Right ventricle myocardium inferior (tissue), 1 donor: ENCODE measurements at regions not wholly inside any gene's neighbourhood (a gene's known extent, or its start where the extent isn't known, plus 50 kb on each side); places are given as distances from the start of the nearest gene placed in this dataset.
"Not testable (repeated sequence)": the region's sequence is repeated elsewhere in the genome, so short reads cannot be mapped to it uniquely, and the experiment has no call there.

Source experiments
- ATAC-seq: fragments of 200-7000 bp; cut with Tn5 transposase; one replicate; pipeline ENCODE4 v1.9.1; 2020; ENCODE audit warnings: mild to moderate bottlenecking, moderate library complexity
- DNase-seq: peaks from one replicate; pipeline ENCODE4 v3.0.0; 2021; ENCODE audit errors: missing footprints
- intact Hi-C: fragments of 100-400 bp; cut with DNase I; formaldehyde crosslinking; loops from one replicate; pipeline ENCODE4 v1.11.0; 2022
- donor health status: DM: no; HTN: yes; CAD: no; lungs with severe emphysema.

GRCh38 chr6:74749211-74750147 is 456.4 kb downstream of the COL12A1 start:
- ATAC-seq (no peak), DNase-seq (no peak)
- intact Hi-C loops = loop anchor here (10.0 kb wide), 1 partner anchor 455 kb away; the partner anchor contains the start of gene COL12A1

GRCh38 chr6:74745670-74746069 is 460.2 kb downstream of the COL12A1 start:
- DNase-seq = no peak
- no peak for ATAC-seq
- intact Hi-C loops = no loop called here

GRCh38 chr6:74742793-74743508 is 462.9 kb downstream of the COL12A1 start:
- no peak for ATAC-seq
- DNase-seq = no peak
- intact Hi-C loops = no loop called here

- ATAC-seq (no peak), DNase-seq (no peak)
- intact Hi-C loops = no loop called here
Observed at GRCh38 chr6:74741646-74742045, 464.2 kb downstream of the COL12A1 start.

- ATAC-seq (no peak), DNase-seq (no peak)
- intact Hi-C loops = no loop called here
Observed at GRCh38 chr6:74735304-74735703, 470.5 kb downstream of the COL12A1 start.

GRCh38 chr6:74734901-74735300 is 471.0 kb downstream of the COL12A1 start:
- DNase-seq (no peak), ATAC-seq (no peak)
- intact Hi-C loops = no loop called here

- no peak for DNase-seq
- peak; percentile 44 for ATAC-seq
- intact Hi-C loops = no loop called here
Observed at GRCh38 chr6:74733830-74734620, 471.8 kb downstream of the COL12A1 start.

- intact Hi-C loops = no loop called here
- ATAC-seq = no peak
- no peak for DNase-seq
Observed at GRCh38 chr6:74731931-74732330, 473.9 kb downstream of the COL12A1 start.

- DNase-seq = no peak
- no peak for ATAC-seq
- intact Hi-C loops = no loop called here
Observed at GRCh38 chr6:74731204-74731603, 474.6 kb downstream of the COL12A1 start.

- ATAC-seq (no peak), DNase-seq (no peak)
- intact Hi-C loops = no loop called here
Observed at GRCh38 chr6:74720923-74721322, 484.9 kb downstream of the COL12A1 start.

GRCh38 chr6:74717591-74717990 is 488.3 kb downstream of the COL12A1 start:
- DNase-seq (no peak), ATAC-seq (no peak)
- intact Hi-C loops = no loop called here

- no peak for ATAC-seq
- intact Hi-C loops = no loop called here
- DNase-seq = no peak
Observed at GRCh38 chr6:74715355-74716085, 490.3 kb downstream of the COL12A1 start.

- no peak for ATAC-seq
- intact Hi-C loops = no loop called here
- DNase-seq = no peak
Observed at GRCh38 chr6:74713941-74714340, 491.9 kb downstream of the COL12A1 start.

- no peak for ATAC-seq
- intact Hi-C loops = no loop called here
- no peak for DNase-seq
Observed at GRCh38 chr6:74705451-74705850, 500.4 kb downstream of the COL12A1 start.

GRCh38 chr6:74704540-74704939 is 501.3 kb downstream of the COL12A1 start:
- ATAC-seq, intact Hi-C loops, DNase-seq: not testable (repeated sequence)

- ATAC-seq (no peak), DNase-seq (no peak)
- intact Hi-C loops = no loop called here
Observed at GRCh38 chr6:74690365-74690764, 515.5 kb downstream of the COL12A1 start.

- intact Hi-C loops = no loop called here
- DNase-seq = no peak
- no peak for ATAC-seq
Observed at GRCh38 chr6:74689601-74690000, 516.3 kb downstream of the COL12A1 start.

- intact Hi-C loops = no loop called here
Observed at GRCh38 chr6:74677463-74677862, 528.4 kb downstream of the COL12A1 start.

GRCh38 chr6:74676906-74677305 is 528.9 kb downstream of the COL12A1 start:
- no peak for DNase-seq
- intact Hi-C loops = no loop called here
- no peak for ATAC-seq

More at GRCh38 chr6:74677463-74677862, 528.4 kb downstream of the COL12A1 start:
- DNase-seq (no peak), ATAC-seq (no peak)
